HepG2 (cell line): ENCODE measurements at regions not wholly inside any gene's neighbourhood (a gene's known extent, or its start where the extent isn't known, plus 50 kb on each side); places are given as distances from the start of the nearest gene placed in this dataset.

Experiments
- ADNP ChIP-seq: sonication (generic); formaldehyde crosslinking; IDR thresholded peaks from 2 replicates; pipeline ENCODE4 v1.4.0; 2020; ENCODE audit warnings: missing genetic modification reagents
- BCL6 ChIP-seq: IDR thresholded peaks from 2 replicates; pipeline ENCODE4 v1.6.1; 2016; ENCODE audit warnings: missing genetic modification reagents, missing compliant biosample characterization
- BRD4 ChIP-seq: sonication (generic); formaldehyde crosslinking; IDR thresholded peaks from 2 replicates; pipeline ENCODE4 v1.4.0; 2020; ENCODE audit warnings: missing genetic modification reagents
- EP300 ChIP-seq, 3 experiments: sonication (generic) in 1 of 3; formaldehyde crosslinking in 1 of 3; IDR thresholded peaks; 2 replicates each; pipeline versions ENCODE4 v1.5.1 to v1.6.1; 2011 to 2020; ENCODE audit warnings: low read depth in 2 of 3, low read length in 2 of 3, borderline replicate concordance in 1 of 3, improper control_type of control experiment in 1 of 3, mild to moderate bottlenecking in 1 of 3, missing genetic modification reagents in 1 of 3, moderate library complexity in 1 of 3
- ETV5 ChIP-seq: IDR thresholded peaks from 2 replicates; pipeline ENCODE4 v1.6.1; 2018; ENCODE audit warnings: missing biosample characterization, missing genetic modification reagents, inconsistent platforms, borderline replicate concordance
- FOSL2 ChIP-seq: sonication (generic); formaldehyde crosslinking; IDR thresholded peaks from 2 replicates; pipeline ENCODE4 v1.4.0; 2020; ENCODE audit warnings: missing genetic modification reagents
- ISL2 ChIP-seq: sonication (generic); formaldehyde crosslinking; IDR thresholded peaks from 2 replicates; pipeline ENCODE4 v1.5.0; 2020; ENCODE audit warnings: missing genetic modification reagents
- MBD4 ChIP-seq: IDR thresholded peaks from 2 replicates; pipeline ENCODE4 v1.6.1; 2012; ENCODE audit warnings: low read length, inconsistent platforms, borderline replicate concordance
- PRPF4 ChIP-seq: fragments of 200-400 bp; formaldehyde crosslinking; IDR thresholded peaks from 2 replicates; pipeline ENCODE4 v1.6.1; 2016; ENCODE audit warnings: low read length, low read depth; ENCODE audit not compliant: poor library complexity, severe bottlenecking
- RARA ChIP-seq: IDR thresholded peaks from 2 replicates; pipeline ENCODE4 v1.6.1; 2016; ENCODE audit warnings: missing genetic modification reagents, missing compliant biosample characterization
- RXRA ChIP-seq: sonication (generic); formaldehyde crosslinking; IDR thresholded peaks from 2 replicates; pipeline ENCODE4 v1.5.1; 2020; ENCODE audit warnings: missing genetic modification reagents
- RXRB ChIP-seq: IDR thresholded peaks from 2 replicates; pipeline ENCODE4 v1.6.1; 2016; ENCODE audit warnings: borderline replicate concordance, missing genetic modification reagents, missing compliant biosample characterization
- SOX13 ChIP-seq, 3 experiments: fragments of 450-650 bp in 1 of 3; sonication (generic) in 1 of 3; formaldehyde crosslinking in 1 of 3; IDR thresholded peaks in 2 of 3; conservative IDR thresholded peaks in 1 of 3; 2 replicates each; pipeline versions ENCODE4 v1.5.0 to v1.6.1; 2016 to 2020; ENCODE audit warnings: antibody characterized with exemption in 1 of 3, mild to moderate bottlenecking in 1 of 3, missing compliant biosample characterization in 1 of 3, missing genetic modification reagents in 1 of 3, moderate library complexity in 1 of 3
- ZBTB20 ChIP-seq: sonication (generic); formaldehyde crosslinking; IDR thresholded peaks from 2 replicates; pipeline ENCODE4 v1.8.1; 2023; ENCODE audit warnings: missing genetic modification reagents, low read depth, mild to moderate bottlenecking, borderline replicate concordance
- ZNF205 ChIP-seq: IDR thresholded peaks from 2 replicates; pipeline ENCODE4 v1.6.1; 2018; ENCODE audit warnings: missing biosample characterization, missing genetic modification reagents
- ZNF383 ChIP-seq: sonication (generic); formaldehyde crosslinking; IDR thresholded peaks from 2 replicates; pipeline ENCODE4 v1.4.0; 2020; ENCODE audit warnings: missing genetic modification reagents, mild to moderate bottlenecking, borderline replicate concordance
- ZNF44 ChIP-seq: sonication (generic); formaldehyde crosslinking; IDR thresholded peaks from 2 replicates; pipeline ENCODE4 v1.5.1; 2020; ENCODE audit warnings: mild to moderate bottlenecking, missing genetic modification reagents
- ZNF549 ChIP-seq: sonication (generic); formaldehyde crosslinking; IDR thresholded peaks from 2 replicates; pipeline ENCODE4 v1.5.0; 2020; ENCODE audit warnings: missing genetic modification reagents
- TF ChIP-seq, protein P1 (sequence below): sonication (generic); formaldehyde crosslinking; IDR thresholded peaks from 2 replicates; pipeline ENCODE4 v1.8.0; 2022; ENCODE audit warnings: mild to moderate bottlenecking, missing genetic modification reagents, borderline replicate concordance
- TF ChIP-seq, protein P2 (sequence below): sonication (generic); formaldehyde crosslinking; IDR thresholded peaks from 2 replicates; pipeline ENCODE4 v1.8.0; 2022; ENCODE audit warnings: missing genetic modification reagents, low read depth, mild to moderate bottlenecking, borderline replicate concordance
- TF ChIP-seq, protein P3 (sequence below): sonication (generic); formaldehyde crosslinking; conservative IDR thresholded peaks from 2 replicates; pipeline ENCODE4 v1.5.0; 2020; ENCODE audit warnings: missing genetic modification reagents
- TF ChIP-seq, protein P4 (sequence below): sonication (generic); formaldehyde crosslinking; IDR thresholded peaks from 2 replicates; pipeline ENCODE4 v1.4.0; 2020; ENCODE audit warnings: missing genetic modification reagents
- TF ChIP-seq, protein P5 (sequence below): IDR thresholded peaks from 2 replicates; pipeline ENCODE4 v1.4.0; 2020; ENCODE audit warnings: mild to moderate bottlenecking, missing genetic modification reagents

DNA sequence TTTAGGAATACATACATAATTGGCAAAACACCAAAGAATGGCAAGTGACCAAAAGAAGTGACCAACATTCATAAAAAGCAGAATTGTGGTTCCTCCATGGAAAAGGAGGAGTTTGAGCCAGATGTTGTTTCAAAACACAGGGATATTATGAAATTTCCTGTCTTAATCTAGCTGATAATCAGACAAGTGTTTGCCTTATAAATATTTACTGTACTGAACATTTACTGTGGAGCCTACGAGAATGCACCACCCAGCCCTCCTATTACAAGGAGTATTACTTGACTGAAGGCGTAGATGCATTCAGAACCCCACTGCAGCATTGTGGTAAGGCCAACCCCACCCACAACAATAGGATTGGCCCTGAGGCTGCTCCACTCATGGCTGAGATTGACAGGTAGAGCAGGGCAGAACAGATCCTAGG, 118.9 kb downstream of the AKR1D1 start (continued):
- TF ChIP-seq, protein P1, sequence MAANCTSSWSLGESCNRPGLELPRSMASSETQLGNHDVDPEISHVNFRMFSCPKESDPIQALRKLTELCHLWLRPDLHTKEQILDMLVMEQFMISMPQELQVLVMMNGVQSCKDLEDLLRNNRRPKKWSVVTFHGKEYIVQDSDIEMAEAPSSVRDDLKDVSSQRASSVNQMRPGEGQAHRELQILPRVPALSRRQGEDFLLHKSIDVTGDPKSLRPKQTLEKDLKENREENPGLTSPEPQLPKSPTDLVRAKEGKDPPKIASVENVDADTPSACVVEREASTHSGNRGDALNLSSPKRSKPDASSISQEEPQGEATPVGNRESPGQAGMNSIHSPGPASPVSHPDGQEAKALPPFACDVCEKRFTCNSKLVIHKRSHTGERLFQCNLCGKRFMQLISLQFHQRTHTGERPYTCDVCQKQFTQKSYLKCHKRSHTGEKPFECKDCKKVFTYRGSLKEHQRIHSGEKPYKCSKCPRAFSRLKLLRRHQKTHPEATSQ = no peak
- TF ChIP-seq ETV5 (CRISPR knock-in tag) = peak; percentile 33; the same call in 1 of the 2 replicates
- TF ChIP-seq MBD4 = no peak
- no peak for TF ChIP-seq BRD4 (CRISPR knock-in tag)
- TF ChIP-seq, protein P2, sequence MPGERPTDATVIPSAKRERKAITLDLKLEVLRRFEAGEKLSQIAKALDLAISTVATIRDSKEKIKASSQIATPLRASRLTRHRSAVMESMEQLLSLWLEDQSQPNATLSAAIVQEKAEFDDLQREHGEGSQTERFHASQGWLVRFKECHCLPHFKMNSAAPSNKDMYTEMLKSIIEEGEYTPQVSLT (CRISPR knock-in tag) = no peak
- TF ChIP-seq FOSL2 (CRISPR knock-in tag) = 0 out of 2 replicates have a peak, but pooled peaks have one; percentile 8
- no peak for TF ChIP-seq RXRB
- no peak for TF ChIP-seq PRPF4
- no peak for TF ChIP-seq ADNP (CRISPR knock-in tag)
- peak in 1 of 2 experiments; percentile 34; a peak in 1 of 4 replicates for TF ChIP-seq EP300 (IDR thresholded peaks at IDR 0.05; ENCODE audit: low read depth in 2 of 2, low read length in 2 of 2)
- TF ChIP-seq EP300 (CRISPR knock-in tag; IDR thresholded peaks at IDR 0.05; ENCODE audit: borderline replicate concordance) = no peak
- TF ChIP-seq, protein P3, sequence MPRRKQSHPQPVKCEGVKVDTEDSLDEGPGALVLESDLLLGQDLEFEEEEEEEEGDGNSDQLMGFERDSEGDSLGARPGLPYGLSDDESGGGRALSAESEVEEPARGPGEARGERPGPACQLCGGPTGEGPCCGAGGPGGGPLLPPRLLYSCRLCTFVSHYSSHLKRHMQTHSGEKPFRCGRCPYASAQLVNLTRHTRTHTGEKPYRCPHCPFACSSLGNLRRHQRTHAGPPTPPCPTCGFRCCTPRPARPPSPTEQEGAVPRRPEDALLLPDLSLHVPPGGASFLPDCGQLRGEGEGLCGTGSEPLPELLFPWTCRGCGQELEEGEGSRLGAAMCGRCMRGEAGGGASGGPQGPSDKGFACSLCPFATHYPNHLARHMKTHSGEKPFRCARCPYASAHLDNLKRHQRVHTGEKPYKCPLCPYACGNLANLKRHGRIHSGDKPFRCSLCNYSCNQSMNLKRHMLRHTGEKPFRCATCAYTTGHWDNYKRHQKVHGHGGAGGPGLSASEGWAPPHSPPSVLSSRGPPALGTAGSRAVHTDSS (CRISPR knock-in tag) = no peak
- no peak for TF ChIP-seq ZNF383
- TF ChIP-seq, protein P4, sequence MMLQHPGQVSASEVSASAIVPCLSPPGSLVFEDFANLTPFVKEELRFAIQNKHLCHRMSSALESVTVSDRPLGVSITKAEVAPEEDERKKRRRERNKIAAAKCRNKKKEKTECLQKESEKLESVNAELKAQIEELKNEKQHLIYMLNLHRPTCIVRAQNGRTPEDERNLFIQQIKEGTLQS (CRISPR knock-in tag) = no peak
- TF ChIP-seq RARA (CRISPR knock-in tag) = 0 out of 2 replicates have a peak, but pooled peaks have one; percentile 6
- TF ChIP-seq ZNF205 = no peak
- TF ChIP-seq BCL6 = peak; percentile 74
- no peak for TF ChIP-seq RXRA (CRISPR knock-in tag)
- no peak for TF ChIP-seq ZNF44 (CRISPR knock-in tag)
- TF ChIP-seq ZBTB20 (CRISPR knock-in tag) = no peak
- TF ChIP-seq SOX13 (IDR thresholded peaks at IDR 0.05) = no peak
- TF ChIP-seq SOX13 (CRISPR knock-in tag; conservative IDR thresholded peaks at IDR 0.05 in 1 of 2, IDR thresholded peaks at IDR 0.05 in 1 of 2) = peak in 1 of 2 experiments; percentile 67; a peak in 1 of 4 replicates
- no peak for TF ChIP-seq ZNF549
- TF ChIP-seq, protein P5, sequence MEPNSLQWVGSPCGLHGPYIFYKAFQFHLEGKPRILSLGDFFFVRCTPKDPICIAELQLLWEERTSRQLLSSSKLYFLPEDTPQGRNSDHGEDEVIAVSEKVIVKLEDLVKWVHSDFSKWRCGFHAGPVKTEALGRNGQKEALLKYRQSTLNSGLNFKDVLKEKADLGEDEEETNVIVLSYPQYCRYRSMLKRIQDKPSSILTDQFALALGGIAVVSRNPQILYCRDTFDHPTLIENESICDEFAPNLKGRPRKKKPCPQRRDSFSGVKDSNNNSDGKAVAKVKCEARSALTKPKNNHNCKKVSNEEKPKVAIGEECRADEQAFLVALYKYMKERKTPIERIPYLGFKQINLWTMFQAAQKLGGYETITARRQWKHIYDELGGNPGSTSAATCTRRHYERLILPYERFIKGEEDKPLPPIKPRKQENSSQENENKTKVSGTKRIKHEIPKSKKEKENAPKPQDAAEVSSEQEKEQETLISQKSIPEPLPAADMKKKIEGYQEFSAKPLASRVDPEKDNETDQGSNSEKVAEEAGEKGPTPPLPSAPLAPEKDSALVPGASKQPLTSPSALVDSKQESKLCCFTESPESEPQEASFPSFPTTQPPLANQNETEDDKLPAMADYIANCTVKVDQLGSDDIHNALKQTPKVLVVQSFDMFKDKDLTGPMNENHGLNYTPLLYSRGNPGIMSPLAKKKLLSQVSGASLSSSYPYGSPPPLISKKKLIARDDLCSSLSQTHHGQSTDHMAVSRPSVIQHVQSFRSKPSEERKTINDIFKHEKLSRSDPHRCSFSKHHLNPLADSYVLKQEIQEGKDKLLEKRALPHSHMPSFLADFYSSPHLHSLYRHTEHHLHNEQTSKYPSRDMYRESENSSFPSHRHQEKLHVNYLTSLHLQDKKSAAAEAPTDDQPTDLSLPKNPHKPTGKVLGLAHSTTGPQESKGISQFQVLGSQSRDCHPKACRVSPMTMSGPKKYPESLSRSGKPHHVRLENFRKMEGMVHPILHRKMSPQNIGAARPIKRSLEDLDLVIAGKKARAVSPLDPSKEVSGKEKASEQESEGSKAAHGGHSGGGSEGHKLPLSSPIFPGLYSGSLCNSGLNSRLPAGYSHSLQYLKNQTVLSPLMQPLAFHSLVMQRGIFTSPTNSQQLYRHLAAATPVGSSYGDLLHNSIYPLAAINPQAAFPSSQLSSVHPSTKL (CRISPR knock-in tag) = peak; percentile 58; the same call in 1 of the 2 replicates
- peak; percentile 66; the same call in 1 of the 2 replicates for TF ChIP-seq ISL2 (CRISPR knock-in tag)
